ENCODE measurements at regions not wholly inside any gene's neighbourhood (a gene's known extent, or its start where the extent isn't known, plus 50 kb on each side); places are given as distances from the start of the nearest gene placed in this dataset.

GRCh38 chrX:6685489-6685888 is 150.6 kb upstream of the VCX3A start:
- TF ChIP-seq CTCF (IDR thresholded peaks at IDR 0.05; ENCODE audit: control insufficient read depth, extremely low read depth, insufficient read depth): no peak
- H3K4me3 ChIP-seq (ENCODE audit: low read depth, low read length): no peak overlapping the region

DNA sequence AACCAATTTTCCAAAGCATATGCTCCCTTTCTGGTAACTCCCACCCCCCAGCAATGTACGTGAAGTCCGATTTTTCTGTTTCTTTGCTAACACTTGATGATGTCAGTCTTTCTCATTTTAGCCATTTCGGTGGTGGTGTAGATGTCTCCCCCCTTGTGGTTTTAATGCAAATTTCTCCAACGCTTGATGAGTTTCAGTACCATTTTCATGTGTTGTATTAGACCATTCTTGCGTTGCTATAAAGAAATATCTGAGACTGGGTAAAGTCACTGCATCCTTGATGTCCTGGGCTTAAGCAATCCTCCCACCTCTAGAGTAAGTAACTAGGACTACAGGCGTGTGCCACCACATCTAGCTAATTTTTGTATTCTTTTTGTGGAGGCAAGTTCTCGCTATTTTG is 148.4 kb upstream of the VCX3A start:
- TF ChIP-seq CTCF (IDR thresholded peaks at IDR 0.05; ENCODE audit: control insufficient read depth, extremely low read depth, insufficient read depth): no peak
- no peak overlapping the region for H3K4me3 ChIP-seq (ENCODE audit: low read depth, low read length)
- DNase-seq (ENCODE audit: low read depth): no peak

More at GRCh38 chrX:6685489-6685888, 150.6 kb upstream of the VCX3A start:
- no peak for DNase-seq (ENCODE audit: low read depth)

- no peak overlapping the region for H3K4me3 ChIP-seq (ENCODE audit: low read depth, low read length)
- no peak for TF ChIP-seq CTCF (IDR thresholded peaks at IDR 0.05; ENCODE audit: control insufficient read depth, extremely low read depth, insufficient read depth)
- no peak for DNase-seq (ENCODE audit: low read depth)
Measured at GRCh38 chrX:6681521-6682145, 146.7 kb upstream of the VCX3A start.

- no peak for TF ChIP-seq CTCF (IDR thresholded peaks at IDR 0.05; ENCODE audit: control insufficient read depth, extremely low read depth, insufficient read depth)
- DNase-seq (ENCODE audit: low read depth): no peak
- no peak overlapping the region for H3K4me3 ChIP-seq (ENCODE audit: low read depth, low read length)
Measured at GRCh38 chrX:6679988-6680387, 145.1 kb upstream of the VCX3A start.

GRCh38 chrX:6679550-6679949 is 144.6 kb upstream of the VCX3A start:
- DNase-seq (ENCODE audit: low read depth): no peak
- no peak for TF ChIP-seq CTCF (IDR thresholded peaks at IDR 0.05; ENCODE audit: control insufficient read depth, extremely low read depth, insufficient read depth)
- no peak overlapping the region for H3K4me3 ChIP-seq (ENCODE audit: low read depth, low read length)

GRCh38 chrX:6678313-6678712 is 143.4 kb upstream of the VCX3A start:
- DNase-seq (ENCODE audit: low read depth): no peak
- no peak overlapping the region for H3K4me3 ChIP-seq (ENCODE audit: low read depth, low read length)
- TF ChIP-seq CTCF (IDR thresholded peaks at IDR 0.05; ENCODE audit: control insufficient read depth, extremely low read depth, insufficient read depth): no peak

DNA sequence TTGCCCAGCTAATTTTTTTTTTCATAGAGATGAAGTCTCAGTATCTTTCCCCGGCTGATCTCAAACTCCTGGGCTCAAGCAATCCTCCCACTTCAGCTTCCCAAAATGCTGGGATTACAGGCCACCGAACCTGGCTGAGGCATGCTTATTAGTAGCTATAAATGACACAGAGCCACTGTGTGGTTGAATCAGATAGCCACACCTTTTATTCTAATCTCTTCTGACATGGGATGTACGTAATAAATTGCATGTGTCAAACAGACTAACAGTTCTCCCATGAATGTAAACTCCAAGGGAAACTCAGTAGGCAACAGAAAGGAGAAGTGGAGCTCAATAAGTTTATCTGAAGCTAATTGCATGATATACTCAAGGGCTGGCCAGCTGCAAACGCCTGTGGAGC is 139.8 kb upstream of the VCX3A start:
- no peak for DNase-seq (ENCODE audit: low read depth)
- H3K4me3 ChIP-seq (ENCODE audit: low read depth, low read length): no peak overlapping the region
- TF ChIP-seq CTCF (IDR thresholded peaks at IDR 0.05; ENCODE audit: control insufficient read depth, extremely low read depth, insufficient read depth): no peak

Measured in LNCaP clone FGC (cell line).